OCI-LY7 (cell line): ENCODE measurements at regions not wholly inside any gene's neighbourhood (a gene's known extent, or its start where the extent isn't known, plus 50 kb on each side); places are given as distances from the start of the nearest gene placed in this dataset.

ENCODE experiments used
- BruUV-seq: library from RNA; stranded (reverse); fragments of 400-500 nt; replicated peaks from 2 replicates; lab custom pipeline; 2021; lab: Mats Ljungman, UMichigan
- CTCF ChIA-PET: fragments of 300-600 bp; sonication (Branson Sonifier 250); formaldehyde crosslinking; loops from one replicate; lab custom pipeline; 2022; ENCODE audit warnings: antibody characterized with exemption; ENCODE audit not compliant: unreplicated experiment; lab: Charles Lee
- POLR2A ChIA-PET: fragments of 300-600 bp; sonication (Branson Sonifier 250); formaldehyde crosslinking; loops from one replicate; lab custom pipeline; 2022; ENCODE audit warnings: antibody characterized with exemption; lab: Charles Lee
- DNase-seq: peaks from one replicate; pipeline ENCODE4 v3.0.0-alpha.2; 2015; ENCODE audit warnings: low spot score
- H2AFZ ChIP-seq: fragments of 200-600 bp; sonication (generic), shearing (Covaris generic); 2 replicates; pipeline ENCODE4 v1.6.1; 2014; ENCODE audit warnings: mild to moderate bottlenecking, antibody characterized with exemption, low read length, moderate library complexity
- H3K27ac ChIP-seq: fragments of 200-600 bp; sonication (generic); 2 replicates; pipeline ENCODE4 v1.5.1; 2014; ENCODE audit warnings: mixed run types, low read depth, mild to moderate bottlenecking, moderate library complexity, low read length, inconsistent platforms; ENCODE audit not compliant: poor library complexity, severe bottlenecking
- H3K36me3 ChIP-seq: fragments of 200-600 bp; sonication (generic); 2 replicates; pipeline ENCODE4 v1.6.1; 2014; ENCODE audit warnings: mild to moderate bottlenecking, antibody characterized with exemption, low read length, moderate library complexity, mixed read lengths; ENCODE audit not compliant: insufficient read depth
- H3K4me1 ChIP-seq: fragments of 200-600 bp; sonication (generic); 2 replicates; pipeline ENCODE4 v1.5.1; 2014; ENCODE audit warnings: mild to moderate bottlenecking, low read length; ENCODE audit not compliant: insufficient read depth, poor library complexity, severe bottlenecking
- H3K4me2 ChIP-seq: fragments of 200-600 bp; sonication (generic); 2 replicates; pipeline ENCODE4 v1.6.1; 2014; ENCODE audit warnings: mild to moderate bottlenecking, low read length
- H3K4me3 ChIP-seq: fragments of 200-600 bp; sonication (generic); 2 replicates; pipeline ENCODE4 v1.5.1; 2014; ENCODE audit warnings: mild to moderate bottlenecking, low read depth, low read length; ENCODE audit not compliant: poor library complexity, severe bottlenecking
- H3K79me2 ChIP-seq: fragments of 200-600 bp; sonication (generic); 2 replicates; pipeline ENCODE4 v1.6.1; 2016; ENCODE audit warnings: low read depth, mild to moderate bottlenecking, low read length, moderate library complexity, mixed read lengths; ENCODE audit not compliant: insufficient read depth
- H3K9me2 ChIP-seq: fragments of 200-600 bp; sonication (generic); 2 replicates; pipeline ENCODE4 v1.6.1; 2016; ENCODE audit warnings: mild to moderate bottlenecking, low read length, mixed read lengths; ENCODE audit not compliant: insufficient read depth
- H3K9me3 ChIP-seq: fragments of 200-600 bp; sonication (generic); 2 replicates; pipeline ENCODE4 v1.6.1; 2014; ENCODE audit warnings: mild to moderate bottlenecking, mixed run types, low read length, mixed read lengths
- H4K20me1 ChIP-seq: fragments of 200-600 bp; sonication (generic); 2 replicates; pipeline ENCODE4 v1.6.1; 2014; ENCODE audit warnings: mild to moderate bottlenecking, antibody characterized with exemption, low read length, moderate library complexity, mixed read lengths; ENCODE audit not compliant: insufficient read depth
- EZH2phosphoT487 ChIP-seq: fragments of 200-600 bp; sonication (generic); IDR thresholded peaks from 2 replicates; pipeline ENCODE4 v1.6.1; 2018; ENCODE audit warnings: low read depth, borderline replicate concordance, mild to moderate bottlenecking, mixed run types, antibody characterized with exemption, low read length, moderate library complexity, mixed read lengths
- intact Hi-C: fragments of 100-400 bp; cut with micrococcal nuclease; formaldehyde crosslinking; loops from one replicate; pipeline ENCODE4 v1.10.0; 2022; ENCODE audit not compliant: unreplicated experiment
- TF ChIP-seq, protein P1 (sequence below): fragments of 200-600 bp; sonication (generic); conservative IDR thresholded peaks from 2 replicates; pipeline ENCODE4 v1.5.1; 2014; ENCODE audit warnings: mild to moderate bottlenecking, antibody characterized with exemption, low read length, moderate library complexity, mixed read lengths

DNA sequence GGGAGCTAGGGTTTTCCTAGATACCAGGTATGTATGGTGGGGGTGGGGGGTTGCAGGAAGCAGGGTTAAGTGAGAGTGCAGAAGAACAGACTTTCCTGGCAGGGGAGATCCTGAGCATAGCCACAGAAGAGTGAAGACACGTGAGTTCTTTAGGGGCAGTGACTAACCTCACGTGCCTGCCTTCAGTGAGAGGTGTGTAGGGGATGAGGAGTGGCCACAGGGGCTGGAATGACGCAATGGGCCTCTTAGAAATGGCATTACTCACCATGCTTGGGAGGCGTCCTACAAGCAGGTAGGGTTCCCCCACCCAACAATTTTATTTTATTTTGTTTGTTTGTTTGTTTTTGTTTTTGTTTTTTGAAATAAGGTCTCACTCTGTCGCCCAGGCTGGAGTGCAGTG, 698.6 kb upstream of the NRP1 start:
- no peaks in the 10 kb centered on the region for H3K9me2 ChIP-seq
- intact Hi-C loops, result no loop called here
- CTCF ChIA-PET, result no interaction called here

DNA sequence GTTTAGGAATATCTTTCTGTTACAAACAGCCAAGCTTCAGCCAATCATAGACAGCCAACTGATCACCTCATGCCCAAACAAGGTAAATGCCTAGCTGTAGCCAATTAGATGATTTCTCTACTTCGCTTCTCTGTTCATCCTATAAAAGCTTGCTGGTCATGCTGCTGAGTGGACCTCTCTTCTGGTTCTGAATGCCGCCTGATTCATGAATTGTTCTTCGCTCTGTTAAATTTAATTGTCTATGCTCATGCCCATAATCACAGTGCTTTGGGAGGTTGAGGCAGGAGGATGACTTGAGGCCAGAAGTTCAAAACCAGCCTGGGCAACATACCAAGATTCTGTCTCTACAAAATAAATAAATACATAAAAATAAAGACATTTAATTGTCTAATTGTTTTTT, 698.1 kb upstream of the NRP1 start:
- H3K27ac ChIP-seq, result no peak overlapping the region
- H3K79me2 ChIP-seq, result no peaks in the 10 kb centered on the region
- no peaks in the 10 kb centered on the region for H4K20me1 ChIP-seq
- no peak overlapping the region for H3K4me3 ChIP-seq
- TF ChIP-seq EZH2phosphoT487, result no peak
- TF ChIP-seq, protein P1, sequence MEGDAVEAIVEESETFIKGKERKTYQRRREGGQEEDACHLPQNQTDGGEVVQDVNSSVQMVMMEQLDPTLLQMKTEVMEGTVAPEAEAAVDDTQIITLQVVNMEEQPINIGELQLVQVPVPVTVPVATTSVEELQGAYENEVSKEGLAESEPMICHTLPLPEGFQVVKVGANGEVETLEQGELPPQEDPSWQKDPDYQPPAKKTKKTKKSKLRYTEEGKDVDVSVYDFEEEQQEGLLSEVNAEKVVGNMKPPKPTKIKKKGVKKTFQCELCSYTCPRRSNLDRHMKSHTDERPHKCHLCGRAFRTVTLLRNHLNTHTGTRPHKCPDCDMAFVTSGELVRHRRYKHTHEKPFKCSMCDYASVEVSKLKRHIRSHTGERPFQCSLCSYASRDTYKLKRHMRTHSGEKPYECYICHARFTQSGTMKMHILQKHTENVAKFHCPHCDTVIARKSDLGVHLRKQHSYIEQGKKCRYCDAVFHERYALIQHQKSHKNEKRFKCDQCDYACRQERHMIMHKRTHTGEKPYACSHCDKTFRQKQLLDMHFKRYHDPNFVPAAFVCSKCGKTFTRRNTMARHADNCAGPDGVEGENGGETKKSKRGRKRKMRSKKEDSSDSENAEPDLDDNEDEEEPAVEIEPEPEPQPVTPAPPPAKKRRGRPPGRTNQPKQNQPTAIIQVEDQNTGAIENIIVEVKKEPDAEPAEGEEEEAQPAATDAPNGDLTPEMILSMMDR, result no peak
- no peaks in the 10 kb centered on the region for H3K4me1 ChIP-seq
- POLR2A ChIA-PET, result interaction anchor here (0.6 kb wide), 1 partner anchor 629 kb away, joined by 3 read pairs; no protein-coding TSS in a partner anchor
- CTCF ChIA-PET, result no interaction called here
- no peaks in the 10 kb centered on the region for H3K9me3 ChIP-seq
- no TSS peak for BruUV-seq
- no peak for DNase-seq
- intact Hi-C loops, result no loop called here
- H3K9me2 ChIP-seq, result no peaks in the 10 kb centered on the region
- no peaks in the 10 kb centered on the region for H3K36me3 ChIP-seq
- H2AFZ ChIP-seq, result no peak overlapping the region
- H3K4me2 ChIP-seq, result no peak overlapping the region

More for the DNA sequence above, 698.6 kb upstream of the NRP1 start:
- Histone ChIP-seq H3K79me2 (no peaks in the 10 kb centered on the region), H3K4me1 (no peaks in the 10 kb centered on the region), H3K4me2 (no peak overlapping the region), H3K4me3 (no peak overlapping the region), H3K36me3 (no peaks in the 10 kb centered on the region), H3K9me3 (no peaks in the 10 kb centered on the region), H2AFZ (no peak overlapping the region), H3K27ac (no peak overlapping the region), H4K20me1 (no peaks in the 10 kb centered on the region)
- no TSS peak for BruUV-seq
- POLR2A ChIA-PET, result interaction anchor here (0.6 to 1.2 kb wide), 2 partner anchors 287 to 628 kb away, joined by 3 read pairs; no protein-coding TSS in a partner anchor
- no peak for DNase-seq
- no peak for TF ChIP-seq EZH2phosphoT487
- TF ChIP-seq, protein P1, result no peak

DNA sequence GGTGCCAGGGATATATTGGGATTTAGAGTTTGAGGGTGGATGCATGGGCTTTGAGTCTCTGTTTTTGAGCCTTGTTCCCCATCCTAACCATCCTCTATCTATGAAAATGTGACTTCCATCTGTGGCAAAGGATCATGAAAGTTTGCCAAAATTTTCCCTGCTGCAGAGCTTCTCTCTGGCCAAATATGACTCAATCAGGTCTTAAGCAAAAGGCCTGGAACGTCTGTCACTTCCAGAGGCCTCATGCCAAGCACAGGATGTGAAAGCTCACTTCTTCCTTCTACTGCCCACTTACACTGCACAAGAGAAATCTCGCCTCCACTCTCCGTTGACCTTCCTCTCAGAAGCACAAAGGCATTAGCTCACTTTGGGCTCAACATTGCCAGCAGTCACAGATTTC, 696.9 kb upstream of the NRP1 start:
- TF ChIP-seq, protein P1, result no peak
- no peak for TF ChIP-seq EZH2phosphoT487
- H3K36me3 ChIP-seq, result no peaks in the 10 kb centered on the region
- H3K79me2 ChIP-seq, result no peaks in the 10 kb centered on the region
- no peak for DNase-seq
- ChIA-PET CTCF (no interaction called here), POLR2A (no interaction called here)
- no peak overlapping the region for H3K4me2 ChIP-seq
- intact Hi-C loops, result no loop called here
- H3K27ac ChIP-seq, result no peak overlapping the region
- no peaks in the 10 kb centered on the region for H4K20me1 ChIP-seq
- BruUV-seq, result no TSS peak
- no peaks in the 10 kb centered on the region for H3K4me1 ChIP-seq
- no peaks in the 10 kb centered on the region for H3K9me3 ChIP-seq
- H3K4me3 ChIP-seq, result no peak overlapping the region
- H3K9me2 ChIP-seq, result no peaks in the 10 kb centered on the region
- H2AFZ ChIP-seq, result no peak overlapping the region
